ENCODE measurements at regions not wholly inside any gene's neighbourhood (a gene's known extent, or its start where the extent isn't known, plus 50 kb on each side); places are given as distances from the start of the nearest gene placed in this dataset.

GRCh38 chr5:107129051-107129450 lies 541.7 kb downstream of the EFNA5 start:
- DNase-seq: no peak

- DNase-seq: no peak
Observed at GRCh38 chr5:107127878-107128277, 542.9 kb downstream of the EFNA5 start.

- DNase-seq: no peak
Observed at GRCh38 chr5:107126341-107126740, 544.4 kb downstream of the EFNA5 start.

GRCh38 chr5:107124376-107124775 lies 546.4 kb downstream of the EFNA5 start:
- no peak for DNase-seq

- no peak for DNase-seq
Observed at GRCh38 chr5:107123014-107123413, 547.7 kb downstream of the EFNA5 start.

- DNase-seq: no peak
Observed at GRCh38 chr5:107121793-107122519, 548.8 kb downstream of the EFNA5 start.

GRCh38 chr5:107119656-107120055 lies 551.1 kb downstream of the EFNA5 start:
- no peak for DNase-seq

GRCh38 chr5:107118184-107119019 lies 552.3 kb downstream of the EFNA5 start:
- no peak for DNase-seq

- no peak for DNase-seq
Observed at GRCh38 chr5:107112216-107112615, 558.5 kb downstream of the EFNA5 start.

- DNase-seq: no peak
Observed at GRCh38 chr5:107104040-107104995, 566.4 kb downstream of the EFNA5 start.

- no peak for DNase-seq
Observed at GRCh38 chr5:107103522-107103921, 567.2 kb downstream of the EFNA5 start.

GRCh38 chr5:107100121-107100520 lies 570.6 kb downstream of the EFNA5 start:
- no peak for DNase-seq

- no peak for DNase-seq
Observed at GRCh38 chr5:107099506-107099905, 571.2 kb downstream of the EFNA5 start.

GRCh38 chr5:107092695-107093094 lies 578.0 kb downstream of the EFNA5 start:
- no peak for DNase-seq

GRCh38 chr5:107090506-107090905 lies 580.2 kb downstream of the EFNA5 start:
- DNase-seq: no peak

GRCh38 chr5:107088907-107089306 lies 581.8 kb downstream of the EFNA5 start:
- DNase-seq: no peak

- no peak for DNase-seq
Observed at GRCh38 chr5:107085572-107085971, 585.2 kb downstream of the EFNA5 start.

GRCh38 chr5:107074996-107075395 lies 595.7 kb downstream of the EFNA5 start:
- DNase-seq: no peak

GRCh38 chr5:107072967-107073366 lies 597.8 kb downstream of the EFNA5 start:
- DNase-seq: no peak

- DNase-seq: no peak
Observed at GRCh38 chr5:107072440-107072839, 598.3 kb downstream of the EFNA5 start.

GRCh38 chr5:107068782-107069181 lies 602.0 kb downstream of the EFNA5 start:
- DNase-seq: no peak

- no peak for DNase-seq
Observed at GRCh38 chr5:107067395-107067794, 603.3 kb downstream of the EFNA5 start.

GRCh38 chr5:107063511-107063910 lies 607.2 kb downstream of the EFNA5 start:
- no peak for DNase-seq

Data from NCI-H187 treated with DMSO at 0.1 percent for 48 hours (cell line).